Stimulated activated naive B cell treated with anti-CD40 and anti-IgM and Interleukin-4, amounts not matched to agents 10 μg/mL and 1 μg/mL and 100 μg/mL, for 72 hours (primary cell): ENCODE measurements at regions not wholly inside any gene's neighbourhood (a gene's known extent, or its start where the extent isn't known, plus 50 kb on each side); places are given as distances from the start of the nearest gene placed in this dataset.
"Not testable (repeated sequence)": the region's sequence is repeated elsewhere in the genome, so short reads cannot be mapped to it uniquely, and the experiment has no call there.

Experiments used
- ATAC-seq, 2 donors: fragments of 150-1000 bp; cut with Tn5 transposase; replicated peaks; 2 replicates each; pipeline ENCODE4 v1.10.0; 2021; ENCODE audit warnings: moderate library complexity in 1 of 2
- DNase-seq: peaks from one replicate; pipeline ENCODE4 v3.0.0; 2021
- H3K27ac Mint-ChIP-seq: one replicate; pipeline ENCODE4 v1.8.0; 2022; ENCODE audit warnings: mild to moderate bottlenecking, mixed read lengths
- H3K27me3 Mint-ChIP-seq, 2 donors: one replicate each; pipeline ENCODE4 v1.8.0; 2022; ENCODE audit warnings: mixed read lengths in 2 of 2
- H3K36me3 Mint-ChIP-seq, 2 donors: one replicate each; pipeline ENCODE4 v1.8.0; 2022; ENCODE audit warnings: mixed read lengths in 2 of 2, mild to moderate bottlenecking in 1 of 2
- H3K4me1 Mint-ChIP-seq, 2 donors: one replicate each; pipeline ENCODE4 v1.8.0; 2022; ENCODE audit warnings: mixed read lengths in 2 of 2, mild to moderate bottlenecking in 1 of 2
- H3K4me3 Mint-ChIP-seq, 2 donors: one replicate each; pipeline ENCODE4 v1.8.0; 2022; ENCODE audit warnings: mild to moderate bottlenecking in 2 of 2, mixed read lengths in 2 of 2, moderate library complexity in 1 of 2
- H3K9me3 Mint-ChIP-seq, 2 donors: one replicate each; pipeline ENCODE4 v1.8.0; 2022; ENCODE audit warnings: mixed read lengths in 2 of 2, mild to moderate bottlenecking in 1 of 2

DNA sequence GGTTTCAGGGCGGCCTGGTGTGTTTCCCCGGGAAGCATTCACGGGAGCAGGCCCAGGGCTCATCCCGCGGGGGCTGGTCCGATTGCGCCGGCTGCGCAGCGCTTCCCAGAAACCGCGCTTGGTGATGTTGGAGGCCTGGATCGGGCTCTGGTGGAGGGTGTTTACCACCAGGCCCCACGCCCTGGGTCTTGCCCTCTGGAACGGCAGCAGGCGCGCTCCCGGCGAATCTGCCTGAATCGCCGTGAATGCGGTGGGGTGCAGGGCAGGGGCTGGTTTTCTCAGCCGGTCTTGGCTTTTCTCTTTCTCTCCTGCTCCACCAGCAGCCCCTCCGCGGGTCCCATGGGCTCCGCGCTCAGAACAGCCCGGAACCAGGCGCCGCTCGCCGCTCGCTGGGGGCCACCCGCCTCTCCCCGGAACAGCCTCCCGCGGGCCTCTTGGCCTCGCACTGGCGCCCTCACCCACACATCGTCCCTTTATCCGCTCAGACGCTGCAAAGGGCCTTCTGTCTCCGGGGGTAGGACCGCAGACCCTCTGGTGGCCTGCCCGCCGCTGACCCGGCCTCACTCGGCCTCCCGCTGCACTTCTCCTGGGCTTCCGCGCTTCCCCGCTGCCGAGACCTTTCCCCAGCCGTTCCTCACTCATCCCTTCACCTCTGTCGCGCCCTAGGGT is 69.4 kb upstream of the GJB6 start:
- H3K36me3 Mint-ChIP-seq, result no peaks in the 10 kb centered on the region
- no peak overlapping the region for H3K27ac Mint-ChIP-seq
- H3K4me3 Mint-ChIP-seq, result no peak overlapping the region
- ATAC-seq (no peak), DNase-seq (no peak)
- H3K27me3 Mint-ChIP-seq, result peaks cover 52 to 71% of the 10 kb centered on the region in 2 donors
- H3K9me3 Mint-ChIP-seq, result no peaks in the 10 kb centered on the region
- H3K4me1 Mint-ChIP-seq, result peaks cover 0 to 2% of the 10 kb centered on the region in 2 donors

DNA sequence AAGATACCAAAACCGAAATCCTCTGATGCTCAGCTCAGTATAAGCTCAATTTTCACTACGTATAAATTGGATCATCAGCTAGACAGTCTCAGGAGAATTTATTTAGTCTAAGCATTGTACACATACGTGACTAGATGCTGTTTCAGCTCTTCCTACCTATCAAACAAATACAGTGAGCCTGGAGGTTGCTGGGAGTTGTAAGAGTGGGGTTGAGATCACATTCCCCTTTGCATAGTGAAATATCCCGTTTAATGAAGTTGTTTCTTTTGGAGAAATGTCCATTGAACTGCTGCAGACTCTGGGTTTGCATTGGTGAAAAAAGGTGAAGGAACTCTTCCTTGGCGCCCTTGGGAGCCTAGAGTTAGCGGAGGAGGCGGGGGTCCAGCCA is 68.9 kb upstream of the GJB6 start:
- DNase-seq (no peak), ATAC-seq (no peak)
- no peaks in the 10 kb centered on the region for H3K9me3 Mint-ChIP-seq
- H3K4me3 Mint-ChIP-seq, result no peak overlapping the region
- no peaks in the 10 kb centered on the region for H3K36me3 Mint-ChIP-seq
- peaks cover 0 to 2% of the 10 kb centered on the region in 2 donors for H3K4me1 Mint-ChIP-seq
- H3K27ac Mint-ChIP-seq, result no peak overlapping the region
- H3K27me3 Mint-ChIP-seq, result peaks cover 51 to 68% of the 10 kb centered on the region in 2 donors

DNA sequence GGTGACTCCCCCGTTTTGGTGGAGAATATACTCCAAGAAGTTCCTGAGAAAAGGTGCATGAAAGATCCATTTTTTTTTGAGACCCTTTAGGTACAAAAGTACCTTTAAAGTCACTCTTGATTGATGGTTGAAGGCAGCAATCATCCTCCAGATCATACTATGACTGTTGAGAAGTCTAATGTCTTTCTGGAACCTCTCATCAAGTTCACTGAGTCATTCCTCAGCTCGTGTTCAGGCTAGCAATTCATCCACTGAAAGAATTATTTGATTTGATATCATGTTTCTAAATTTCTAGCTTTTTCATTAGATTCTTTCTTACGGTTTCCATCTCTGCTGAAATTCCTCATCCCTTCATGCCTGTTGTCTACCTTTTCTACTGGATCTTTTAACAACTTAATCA is 65.1 kb upstream of the GJB6 start:
- no peak for ATAC-seq
- H3K27me3 Mint-ChIP-seq, result peaks cover 42 to 43% of the 10 kb centered on the region in 2 donors
- no peak overlapping the region for H3K4me3 Mint-ChIP-seq
- no peak for DNase-seq
- H3K9me3 Mint-ChIP-seq, result no peaks in the 10 kb centered on the region
- no peaks in the 10 kb centered on the region for H3K36me3 Mint-ChIP-seq
- no peak overlapping the region for H3K27ac Mint-ChIP-seq
- peaks cover 0 to 2% of the 10 kb centered on the region in 2 donors for H3K4me1 Mint-ChIP-seq

DNA sequence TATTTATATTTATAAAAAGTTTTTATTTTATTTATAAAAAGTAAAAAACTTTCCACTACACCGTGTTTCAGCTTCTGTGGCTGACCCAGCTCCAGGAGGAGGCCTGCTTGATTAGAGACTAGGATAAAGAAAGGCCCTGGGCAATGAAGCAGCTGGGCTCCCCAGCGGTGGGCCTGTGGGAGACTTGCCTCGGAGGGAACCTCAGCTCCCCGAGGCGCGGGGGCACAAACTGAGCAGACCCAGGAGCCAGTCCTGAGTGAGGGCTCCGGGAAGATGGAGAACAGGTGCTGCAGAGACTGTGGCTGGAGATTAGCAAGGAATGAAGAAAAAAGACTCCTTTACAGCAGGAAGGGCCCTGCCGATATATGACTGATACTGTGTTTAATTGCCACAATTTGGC is 63.8 kb upstream of the GJB6 start:
- H3K9me3 Mint-ChIP-seq, result no peaks in the 10 kb centered on the region
- no peak for DNase-seq
- H3K36me3 Mint-ChIP-seq, result no peaks in the 10 kb centered on the region
- peaks cover 29 to 38% of the 10 kb centered on the region in 2 donors for H3K27me3 Mint-ChIP-seq
- no peak for ATAC-seq
- no peak overlapping the region for H3K27ac Mint-ChIP-seq
- H3K4me3 Mint-ChIP-seq, result no peak overlapping the region
- no peaks in the 10 kb centered on the region for H3K4me1 Mint-ChIP-seq

DNA sequence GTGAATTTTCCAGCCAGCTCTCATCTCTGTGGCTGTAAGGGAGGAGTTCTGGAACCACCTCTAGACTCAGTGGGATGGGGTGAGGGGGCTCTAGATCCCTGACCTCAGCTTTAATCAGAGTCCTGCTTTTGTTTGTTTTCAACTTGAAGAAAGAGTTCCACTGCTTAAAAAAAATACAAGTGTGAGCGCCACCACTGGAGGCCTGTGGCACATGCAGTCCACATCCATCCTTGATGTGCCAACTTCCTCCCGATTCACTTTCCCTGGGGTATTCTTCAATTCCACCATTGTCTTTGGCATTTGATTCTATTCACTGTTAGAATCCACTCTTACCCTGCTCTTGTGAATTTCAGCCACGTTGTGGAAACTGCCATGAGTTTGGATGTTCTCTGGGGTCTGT is 62.4 kb upstream of the GJB6 start:
- Mint-ChIP-seq H3K27me3 (peaks cover 15 to 27% of the 10 kb centered on the region in 2 donors), H3K4me3 (no peak overlapping the region), H3K36me3 (no peaks in the 10 kb centered on the region), H3K9me3 (no peaks in the 10 kb centered on the region), H3K4me1 (no peaks in the 10 kb centered on the region), H3K27ac (no peak overlapping the region)
- DNase-seq, result no peak
- ATAC-seq, result no peak

DNA sequence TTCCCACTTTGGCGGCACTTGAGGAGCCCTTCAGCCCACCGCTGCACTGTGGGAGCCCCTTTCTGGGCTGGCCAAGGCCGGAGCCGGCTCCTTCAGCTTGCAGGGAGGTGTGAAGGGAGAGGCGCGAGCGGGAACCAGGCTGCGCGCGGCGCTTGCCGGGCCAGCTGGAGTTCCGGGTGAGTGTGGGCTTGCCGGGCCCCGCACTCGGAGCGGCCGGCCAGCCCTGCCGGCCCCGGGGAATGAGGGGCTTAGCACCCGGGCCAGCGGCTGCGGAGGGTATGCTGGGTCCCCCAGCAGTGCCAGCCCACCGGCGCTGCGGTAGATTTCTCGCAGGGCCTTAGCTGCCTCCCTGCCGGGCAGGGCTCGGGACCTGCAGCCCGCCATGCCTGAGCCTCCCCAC is 60.2 kb upstream of the GJB6 start:
- not testable (repeated sequence) for H3K4me1 Mint-ChIP-seq, ATAC-seq, H3K4me3 Mint-ChIP-seq, H3K9me3 Mint-ChIP-seq, DNase-seq, H3K27ac Mint-ChIP-seq, H3K36me3 Mint-ChIP-seq
- H3K27me3 Mint-ChIP-seq, result peaks cover 0 to 13% of the 10 kb centered on the region in 2 donors

DNA sequence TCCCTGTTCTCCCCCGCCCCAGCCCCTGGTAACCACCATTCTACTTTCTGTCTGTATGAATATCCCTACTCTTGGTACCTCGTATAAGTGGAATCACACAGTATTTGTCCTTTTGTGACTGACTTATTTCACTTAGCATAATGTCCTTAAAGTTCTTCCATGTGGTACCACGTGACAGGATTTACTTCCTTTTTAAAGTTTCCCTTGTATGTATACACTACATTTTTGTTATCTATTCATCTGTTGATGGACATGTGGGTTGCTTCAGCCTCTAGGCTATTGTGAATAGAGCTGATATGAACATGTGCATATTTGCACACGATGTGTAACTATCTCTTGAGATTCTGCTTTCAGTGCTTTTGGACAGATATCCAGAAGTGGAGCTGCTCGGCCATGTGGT is 59.6 kb upstream of the GJB6 start:
- Mint-ChIP-seq H3K9me3 (peaks cover 5 to 6% of the 10 kb centered on the region in 2 donors), H3K36me3 (no peaks in the 10 kb centered on the region), H3K27ac (no peak overlapping the region), H3K27me3 (peaks cover 0 to 13% of the 10 kb centered on the region in 2 donors), H3K4me3 (no peak overlapping the region), H3K4me1 (no peaks in the 10 kb centered on the region)
- no peak for DNase-seq
- ATAC-seq, result no peak

DNA sequence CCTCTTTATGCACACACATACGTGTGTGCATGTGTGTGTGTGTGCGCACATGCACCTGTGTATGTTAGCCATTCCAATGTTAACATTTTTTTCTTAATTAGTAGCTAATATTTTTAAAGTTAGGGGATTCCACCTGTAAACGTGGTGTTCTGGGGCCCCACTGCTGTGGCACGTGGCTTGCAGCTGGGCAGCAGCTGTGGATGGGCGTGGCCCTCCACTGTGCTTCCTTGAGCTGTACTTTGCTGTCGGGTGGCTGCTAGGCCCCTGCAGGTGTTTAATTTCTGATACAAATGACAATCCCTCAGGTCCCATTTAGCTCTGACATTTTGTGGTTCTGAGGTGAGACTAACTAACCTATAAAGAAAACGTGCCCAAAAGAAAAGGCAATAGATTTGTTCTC is 58.9 kb upstream of the GJB6 start:
- ATAC-seq (no peak), DNase-seq (no peak)
- peaks cover 0 to 12% of the 10 kb centered on the region in 2 donors for H3K27me3 Mint-ChIP-seq
- H3K4me3 Mint-ChIP-seq, result no peak overlapping the region
- H3K27ac Mint-ChIP-seq, result no peak overlapping the region
- H3K4me1 Mint-ChIP-seq, result no peaks in the 10 kb centered on the region
- peaks cover 11% of the 10 kb centered on the region in 2 donors for H3K9me3 Mint-ChIP-seq
- H3K36me3 Mint-ChIP-seq, result peaks cover 0 to 4% of the 10 kb centered on the region in 2 donors

DNA sequence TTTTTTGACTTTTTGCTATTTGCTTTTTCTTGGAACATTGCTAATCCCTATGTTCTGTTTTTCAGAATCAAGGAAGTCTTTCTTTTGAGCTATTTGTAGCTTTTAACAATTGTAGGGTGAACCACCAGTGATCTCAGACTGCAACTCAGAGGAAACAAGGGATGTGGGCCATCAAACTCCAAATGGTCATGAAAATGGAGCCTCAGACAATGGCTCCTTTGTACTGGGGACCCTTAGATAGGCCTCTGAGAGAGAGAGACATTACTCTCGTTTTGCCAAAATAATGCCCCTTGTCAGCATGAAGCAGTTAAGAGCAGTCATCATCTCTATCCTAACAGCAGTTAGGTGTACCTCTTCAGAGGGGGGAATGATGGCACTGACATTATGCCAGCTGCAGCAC is 56.4 kb upstream of the GJB6 start:
- DNase-seq (no peak), ATAC-seq (no peak)
- Mint-ChIP-seq H3K4me3 (no peak overlapping the region), H3K36me3 (peaks cover 1 to 7% of the 10 kb centered on the region in 2 donors), H3K27me3 (peaks cover 0 to 4% of the 10 kb centered on the region in 2 donors), H3K27ac (no peak overlapping the region), H3K9me3 (peaks cover 21 to 23% of the 10 kb centered on the region in 2 donors), H3K4me1 (no peaks in the 10 kb centered on the region)

DNA sequence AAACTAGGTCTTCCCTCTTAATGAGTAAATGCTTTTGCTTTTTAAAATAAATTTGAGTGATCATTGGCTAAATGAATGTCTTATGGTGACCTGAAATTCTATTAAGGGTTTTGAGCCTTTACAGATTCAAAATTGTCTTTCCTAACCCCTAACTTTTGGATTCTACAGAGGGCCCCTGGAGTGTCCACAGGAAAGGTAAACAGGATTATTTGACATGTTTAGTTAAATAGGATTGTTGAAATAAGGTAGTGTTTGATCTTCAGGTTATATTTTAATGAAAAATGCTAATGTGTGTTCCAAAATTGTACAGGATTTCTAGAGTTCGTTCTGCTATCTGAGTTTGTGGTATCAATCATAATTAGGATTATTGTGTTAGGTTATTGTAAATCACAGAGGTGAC is 55.9 kb upstream of the GJB6 start:
- H3K4me1 Mint-ChIP-seq, result no peaks in the 10 kb centered on the region
- ATAC-seq (no peak), DNase-seq (no peak)
- H3K4me3 Mint-ChIP-seq, result no peak overlapping the region
- H3K9me3 Mint-ChIP-seq, result peaks cover 21 to 24% of the 10 kb centered on the region in 2 donors
- peaks cover 0 to 4% of the 10 kb centered on the region in 2 donors for H3K27me3 Mint-ChIP-seq
- H3K27ac Mint-ChIP-seq, result no peak overlapping the region
- peaks cover 1 to 7% of the 10 kb centered on the region in 2 donors for H3K36me3 Mint-ChIP-seq

DNA sequence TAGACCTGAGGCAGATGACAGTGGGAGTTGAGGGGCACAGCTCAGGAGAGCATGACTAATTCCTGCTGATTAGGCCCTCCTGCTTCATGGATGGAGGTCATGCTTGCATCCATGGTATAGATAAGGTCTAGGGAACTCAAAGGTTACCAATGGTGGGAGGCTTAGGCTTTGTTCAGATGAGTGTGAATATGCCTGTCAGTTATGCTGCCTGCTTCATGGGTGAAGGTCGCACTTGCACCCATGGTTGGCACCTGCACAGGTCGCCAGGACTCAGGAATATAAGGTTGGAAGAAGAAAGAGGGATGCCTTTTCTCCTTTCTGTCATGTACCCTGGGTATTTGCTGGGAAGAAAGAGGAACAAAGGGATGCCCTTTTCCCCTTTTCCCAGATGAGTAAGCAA is 53.4 kb upstream of the GJB6 start:
- H3K27me3 Mint-ChIP-seq, result no peaks in the 10 kb centered on the region
- no peak for DNase-seq
- no peak for ATAC-seq
- H3K4me3 Mint-ChIP-seq, result no peak overlapping the region
- peaks cover 1 to 11% of the 10 kb centered on the region in 2 donors for H3K36me3 Mint-ChIP-seq
- peaks cover 25 to 28% of the 10 kb centered on the region in 2 donors for H3K9me3 Mint-ChIP-seq
- H3K27ac Mint-ChIP-seq, result no peak overlapping the region
- H3K4me1 Mint-ChIP-seq, result no peaks in the 10 kb centered on the region
